GM18519 (cell line): ENCODE measurements at regions not wholly inside any gene's neighbourhood (a gene's known extent, or its start where the extent isn't known, plus 50 kb on each side); places are given as distances from the start of the nearest gene placed in this dataset.
A peak's percentile ranks its signal among the peaks of the same experiment; 100 is the strongest.
"Not testable (repeated sequence)": the region's sequence is repeated elsewhere in the genome, so short reads cannot be mapped to it uniquely, and the experiment has no call there.

ENCODE experiments used
- ATAC-seq: cut with Tn5 transposase; IDR thresholded peaks from one replicate; pipeline ENCODE4 v1.9.1; 2021; ENCODE audit warnings: mild to moderate bottlenecking, moderate library complexity; ENCODE audit not compliant: unreplicated experiment, low FRiP score

- no peak for ATAC-seq
Measured at GRCh38 chr5:100641833-100642232, 106.7 kb downstream of the FAM174A start.

- no peak for ATAC-seq
Measured at GRCh38 chr5:100643473-100643872, 108.3 kb downstream of the FAM174A start.

DNA sequence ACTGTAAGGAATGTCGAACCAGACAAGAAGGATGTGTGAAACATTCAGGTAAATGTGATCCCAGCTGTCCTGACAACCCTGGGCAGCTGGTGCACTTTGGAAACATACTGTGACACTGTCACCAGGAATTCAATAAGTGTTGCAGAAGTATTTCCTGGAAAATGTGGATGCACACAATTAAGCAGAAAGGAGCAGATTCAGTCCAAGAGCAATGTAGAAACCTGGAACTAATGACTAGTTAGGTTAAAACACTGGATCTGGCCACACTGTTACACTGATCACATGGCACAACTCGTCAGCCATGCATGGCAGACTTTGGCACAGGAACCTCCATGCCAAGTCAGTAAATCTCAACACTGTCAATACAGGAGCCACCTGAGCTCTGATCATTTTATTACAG is 109.0 kb downstream of the FAM174A start:
- ATAC-seq = no peak

DNA sequence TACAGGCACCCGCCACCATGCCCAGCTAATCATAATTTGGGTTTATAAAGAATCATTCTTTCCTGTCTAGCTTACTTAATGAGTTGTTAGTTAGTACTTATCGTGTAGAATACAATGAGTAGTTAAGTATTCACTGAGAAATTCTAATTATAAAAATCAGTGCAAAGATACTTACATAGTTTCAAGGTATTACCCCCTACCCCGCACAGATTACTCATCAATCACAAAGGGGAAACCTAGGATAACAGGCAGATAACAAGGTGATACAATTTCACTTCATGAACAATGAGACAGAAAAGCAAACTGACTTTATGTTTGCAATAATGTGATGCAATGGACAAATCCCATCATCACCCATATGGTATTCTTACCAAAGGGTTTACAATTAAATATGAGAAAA is 109.6 kb downstream of the FAM174A start:
- no peak for ATAC-seq

GRCh38 chr5:100646011-100646410 is 110.8 kb downstream of the FAM174A start:
- no peak for ATAC-seq

- ATAC-seq = no peak
Measured at GRCh38 chr5:100646691-100647090, 111.5 kb downstream of the FAM174A start.

DNA sequence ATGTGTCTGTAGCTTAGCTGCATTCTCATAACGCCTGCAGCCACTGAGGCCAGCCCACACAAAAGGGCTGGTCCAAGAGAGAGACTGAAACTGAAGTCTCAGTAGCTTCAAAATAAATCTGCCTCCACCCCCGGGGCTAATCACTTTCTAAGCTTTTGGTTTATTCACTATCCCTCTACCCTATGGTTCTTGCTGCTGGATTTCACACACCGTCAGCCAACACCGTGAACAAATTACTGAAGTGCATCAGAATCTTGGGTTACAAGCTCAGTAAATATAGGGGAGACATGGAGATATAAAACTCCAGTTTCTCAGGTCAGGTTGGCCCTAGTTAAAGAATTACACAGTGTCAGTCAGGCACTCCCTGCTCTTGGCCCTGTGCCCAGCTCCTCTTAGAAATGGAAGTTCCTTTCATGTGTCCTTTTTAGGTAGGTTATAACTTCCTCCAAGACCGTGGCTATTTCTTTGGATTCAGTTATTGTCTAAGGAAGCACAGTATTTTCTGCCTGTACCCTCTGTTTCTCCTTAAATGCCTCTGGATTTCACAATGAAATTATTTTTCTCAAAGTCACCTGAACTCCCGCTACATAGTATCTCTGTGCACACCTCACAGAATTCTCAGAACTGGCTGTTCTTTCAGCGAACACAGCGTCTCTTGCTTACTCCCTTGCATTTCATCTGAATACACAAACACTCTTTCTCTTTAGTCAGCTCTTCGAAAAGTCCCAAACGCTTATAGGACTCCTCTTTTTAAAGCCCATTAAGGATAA is 112.5 kb downstream of the FAM174A start:
- ATAC-seq = no peak

DNA sequence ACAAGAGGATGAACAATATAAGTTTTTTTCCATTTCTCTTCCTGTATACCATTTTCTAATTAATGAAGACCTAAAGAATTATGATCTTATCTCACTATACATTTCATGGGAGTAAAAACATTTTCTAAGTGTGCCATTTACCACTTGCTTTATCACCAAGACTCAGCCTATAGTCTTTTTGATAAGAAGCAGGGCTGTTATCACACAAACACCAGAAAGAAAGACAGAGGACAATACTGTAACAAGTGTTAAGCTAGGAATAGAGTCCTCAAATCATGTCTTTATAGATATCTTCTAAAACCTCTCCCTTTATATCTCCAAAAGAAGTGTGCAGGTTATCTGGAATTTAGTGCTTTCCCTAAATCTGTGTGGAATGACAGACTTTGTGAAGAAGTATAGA is 119.7 kb downstream of the FAM174A start:
- no peak for ATAC-seq

DNA sequence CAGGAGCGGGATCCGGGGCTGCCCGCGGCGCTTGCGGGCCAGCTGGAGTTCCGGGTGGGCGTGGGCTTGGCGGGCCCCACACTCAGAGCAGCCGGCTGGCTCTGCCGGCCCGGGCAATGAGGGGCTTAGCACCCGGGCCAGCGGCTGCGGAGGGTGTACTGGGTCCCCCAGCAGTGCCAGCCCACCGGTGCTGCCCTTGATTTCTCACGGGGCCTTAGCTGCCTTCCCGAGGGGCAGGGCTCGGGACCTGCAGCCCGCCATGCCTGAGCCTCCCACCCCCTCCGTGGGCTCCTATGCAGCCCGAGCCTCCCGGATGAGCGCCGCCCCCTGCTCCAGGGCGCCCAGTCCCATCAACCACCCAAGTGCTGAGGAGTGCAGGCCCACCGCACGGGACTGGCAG is 121.6 kb downstream of the FAM174A start:
- ATAC-seq = not testable (repeated sequence)

GRCh38 chr5:100659080-100659795 is 124.1 kb downstream of the FAM174A start:
- no peak for ATAC-seq

DNA sequence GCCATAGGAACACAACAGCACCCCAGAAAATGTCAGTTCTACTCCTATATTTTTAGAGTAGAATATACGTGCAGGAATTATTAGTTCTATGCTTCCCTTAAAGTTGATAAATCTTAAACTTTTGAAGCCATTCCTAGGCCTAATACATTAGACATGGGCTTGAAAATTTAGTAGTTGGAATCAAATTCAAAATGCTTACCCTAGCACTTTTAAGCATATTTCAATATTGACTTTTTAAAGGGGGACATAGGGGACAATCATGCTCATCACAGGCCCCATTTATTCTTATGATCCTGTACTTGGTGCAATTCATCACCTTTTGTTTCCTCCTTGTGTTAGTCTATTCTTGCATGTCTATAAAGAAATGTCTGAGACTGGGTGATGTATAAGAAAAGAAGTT is 129.0 kb downstream of the FAM174A start:
- ATAC-seq = no peak

DNA sequence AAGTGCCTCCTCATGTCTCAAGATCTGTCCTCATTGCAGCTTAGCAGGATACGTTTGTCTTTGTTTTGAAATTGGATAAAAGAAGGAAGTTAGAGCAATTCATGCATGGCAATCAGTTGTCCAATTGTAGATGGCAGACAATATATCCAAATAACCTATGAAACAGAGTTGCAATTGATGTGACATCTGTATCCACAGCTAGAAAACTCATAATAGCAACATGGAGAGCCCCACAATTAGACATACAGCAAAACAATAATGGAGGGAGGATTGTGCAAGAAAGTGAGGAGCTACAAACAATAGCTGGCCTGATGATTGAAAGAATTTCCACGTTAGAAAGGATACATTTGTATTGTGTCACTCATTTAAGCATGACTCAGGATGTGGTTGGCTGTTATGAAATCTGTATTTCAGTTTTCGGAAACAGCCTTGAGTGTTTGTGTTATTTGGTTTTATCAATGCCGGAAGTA is 132.0 kb downstream of the FAM174A start:
- ATAC-seq = peak; percentile 79

GRCh38 chr5:100668511-100668910 is 133.3 kb downstream of the FAM174A start:
- ATAC-seq = no peak

- ATAC-seq = no peak
Measured at GRCh38 chr5:100676817-100677631, 141.8 kb downstream of the FAM174A start.

- no peak for ATAC-seq
Measured at GRCh38 chr5:100682625-100683024, 147.5 kb downstream of the FAM174A start.

- no peak for ATAC-seq
Measured at GRCh38 chr5:100683881-100684280, 148.7 kb downstream of the FAM174A start.

GRCh38 chr5:100685122-100685521 is 149.9 kb downstream of the FAM174A start:
- not testable (repeated sequence) for ATAC-seq

DNA sequence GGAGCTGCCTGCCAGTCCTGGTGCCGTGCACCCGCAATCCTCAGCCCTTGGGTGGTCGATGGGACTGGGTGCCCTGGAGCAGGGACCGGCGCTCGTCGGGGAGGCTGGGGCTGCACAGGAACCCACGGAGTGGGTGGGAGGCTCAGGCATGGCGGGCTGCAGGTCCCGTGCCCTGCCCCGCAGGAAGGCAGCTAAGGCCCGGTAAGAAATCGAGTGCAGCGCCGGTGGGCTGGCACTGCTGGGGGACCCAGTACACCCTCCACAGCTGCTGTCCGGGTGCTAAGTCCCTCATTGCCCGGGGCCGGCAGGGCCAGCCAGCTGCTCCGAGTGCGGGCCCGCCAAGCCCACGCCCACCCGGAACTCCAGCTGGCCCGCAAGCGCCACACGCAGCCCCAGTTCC is 153.7 kb downstream of the FAM174A start:
- not testable (repeated sequence) for ATAC-seq

- no peak for ATAC-seq
Measured at GRCh38 chr5:100690036-100690560, 154.9 kb downstream of the FAM174A start.

GRCh38 chr5:100691085-100691484 is 155.9 kb downstream of the FAM174A start:
- no peak for ATAC-seq

- no peak for ATAC-seq
Measured at GRCh38 chr5:100691548-100691947, 156.4 kb downstream of the FAM174A start.
